Astrocyte (in vitro differentiated cells and primary cell): ENCODE measurements at regions not wholly inside any gene's neighbourhood (a gene's known extent, or its start where the extent isn't known, plus 50 kb on each side); places are given as distances from the start of the nearest gene placed in this dataset.

Experiments used
- DNase-seq: peaks from one replicate; pipeline ENCODE4 v3.0.0-alpha.2; 2010; ENCODE audit warnings: low read depth
- FAIRE-seq: peaks from 2 replicates; lab custom pipeline; 2011; peaks lifted over from hg19 to GRCh38; lab: Jason Lieb, UNC
- H2AFZ ChIP-seq: 2 replicates; pipeline ENCODE4 v1.6.0; 2012; ENCODE audit warnings: low read depth, low read length, inconsistent platforms
- H3K27ac ChIP-seq: 2 replicates; pipeline ENCODE4 v1.5.1; 2011; ENCODE audit warnings: low read depth, low read length, inconsistent platforms
- H3K27me3 ChIP-seq: 2 replicates; pipeline ENCODE4 v1.6.0; 2011; ENCODE audit warnings: low read length, inconsistent platforms; ENCODE audit not compliant: insufficient read depth
- H3K36me3 ChIP-seq: 2 replicates; pipeline ENCODE4 v1.5.1; 2011; ENCODE audit warnings: low read length, inconsistent platforms; ENCODE audit not compliant: insufficient read depth
- H3K4me1 ChIP-seq: 2 replicates; pipeline ENCODE4 v1.5.1; 2011; ENCODE audit warnings: low read length, inconsistent platforms; ENCODE audit not compliant: insufficient read depth
- H3K4me2 ChIP-seq: 2 replicates; pipeline ENCODE4 v1.6.0; 2012; ENCODE audit warnings: low read length, inconsistent platforms
- H3K4me3 ChIP-seq: 2 replicates; pipeline ENCODE4 v1.5.1; 2011; ENCODE audit warnings: low read depth, mild to moderate bottlenecking, low read length, inconsistent platforms; ENCODE audit not compliant: insufficient read depth
- H3K79me2 ChIP-seq: 2 replicates; pipeline ENCODE4 v1.6.0; 2012; ENCODE audit warnings: mild to moderate bottlenecking, low read length, inconsistent platforms; ENCODE audit not compliant: insufficient read depth
- H3K9ac ChIP-seq: 2 replicates; pipeline ENCODE4 v1.6.0; 2012; ENCODE audit warnings: mild to moderate bottlenecking, low read length, inconsistent platforms
- H3K9me3 ChIP-seq: 2 replicates; pipeline ENCODE4 v1.5.1; 2012; ENCODE audit warnings: low read depth, mild to moderate bottlenecking, low read length, inconsistent platforms; ENCODE audit not compliant: insufficient read depth
- H4K20me1 ChIP-seq: 2 replicates; pipeline ENCODE4 v1.6.0; 2012; ENCODE audit warnings: low read length, inconsistent platforms; ENCODE audit not compliant: insufficient read depth
- H3K27ac Mint-ChIP-seq: one replicate; pipeline ENCODE4 v1.8.0; 2021; ENCODE audit warnings: mild to moderate bottlenecking, mixed read lengths; ENCODE audit not compliant: unreplicated experiment
- H3K27me3 Mint-ChIP-seq: one replicate; pipeline ENCODE4 v1.8.0; 2021; ENCODE audit warnings: low read depth, mixed read lengths; ENCODE audit not compliant: unreplicated experiment
- H3K36me3 Mint-ChIP-seq: one replicate; pipeline ENCODE4 v1.8.0; 2021; ENCODE audit warnings: low read depth, mixed read lengths; ENCODE audit not compliant: unreplicated experiment
- H3K4me1 Mint-ChIP-seq: one replicate; pipeline ENCODE4 v1.8.0; 2021; ENCODE audit warnings: low read depth, mixed read lengths; ENCODE audit not compliant: unreplicated experiment
- H3K4me3 Mint-ChIP-seq: one replicate; pipeline ENCODE4 v1.8.0; 2021; ENCODE audit warnings: mild to moderate bottlenecking, moderate library complexity, mixed read lengths; ENCODE audit not compliant: unreplicated experiment
- H3K9me3 Mint-ChIP-seq: one replicate; pipeline ENCODE4 v1.8.0; 2021; ENCODE audit warnings: mild to moderate bottlenecking, mixed read lengths; ENCODE audit not compliant: unreplicated experiment
- EZH2 ChIP-seq: IDR thresholded peaks from 2 replicates; pipeline ENCODE4 v1.6.1; 2012; ENCODE audit warnings: mild to moderate bottlenecking, low read length, inconsistent platforms; ENCODE audit not compliant: insufficient read depth
- TF ChIP-seq, protein P1 (sequence below): IDR thresholded peaks from 2 replicates; pipeline ENCODE4 v1.5.1; 2011; ENCODE audit warnings: low read depth, mild to moderate bottlenecking, inconsistent platforms, low read length, moderate library complexity; ENCODE audit not compliant: insufficient read depth

DNA sequence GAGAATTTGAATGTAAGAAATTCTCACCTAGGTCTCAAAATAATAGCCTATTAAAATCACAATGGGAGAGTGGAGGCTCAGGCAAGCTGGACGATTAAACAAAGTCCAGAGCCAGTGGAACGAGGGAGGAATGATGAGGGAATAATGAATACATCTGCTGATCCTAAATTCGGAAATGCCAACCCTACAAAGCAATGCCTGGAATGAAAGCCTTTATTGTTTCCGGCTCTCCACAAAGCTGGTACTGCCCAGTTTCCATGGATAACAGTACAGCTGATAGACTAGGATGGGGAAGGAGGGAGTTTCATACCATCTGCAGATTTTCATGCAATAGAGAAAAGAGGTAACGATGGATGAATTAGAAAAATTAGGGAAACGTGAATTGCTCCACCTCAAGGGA lies 356.1 kb downstream of the CBLN4 start:
- Histone ChIP-seq H3K27ac (no peak overlapping the region), H3K9ac (no peak overlapping the region), H3K27me3 (no peaks in the 10 kb centered on the region), H2AFZ (no peak overlapping the region), H3K79me2 (no peaks in the 10 kb centered on the region), H3K36me3 (no peaks in the 10 kb centered on the region), H3K4me3 (no peak overlapping the region), H3K4me1 (no peaks in the 10 kb centered on the region), H3K9me3 (no peaks in the 10 kb centered on the region), H3K4me2 (no peak overlapping the region), H4K20me1 (no peaks in the 10 kb centered on the region)
- Mint-ChIP-seq H3K4me1 (no peaks in the 10 kb centered on the region), H3K27me3 (no peaks in the 10 kb centered on the region), H3K36me3 (no peaks in the 10 kb centered on the region), H3K9me3 (peaks cover 2% of the 10 kb centered on the region), H3K4me3 (no peak overlapping the region), H3K27ac (no peak overlapping the region)
- no peak for DNase-seq
- TF ChIP-seq, protein P1, sequence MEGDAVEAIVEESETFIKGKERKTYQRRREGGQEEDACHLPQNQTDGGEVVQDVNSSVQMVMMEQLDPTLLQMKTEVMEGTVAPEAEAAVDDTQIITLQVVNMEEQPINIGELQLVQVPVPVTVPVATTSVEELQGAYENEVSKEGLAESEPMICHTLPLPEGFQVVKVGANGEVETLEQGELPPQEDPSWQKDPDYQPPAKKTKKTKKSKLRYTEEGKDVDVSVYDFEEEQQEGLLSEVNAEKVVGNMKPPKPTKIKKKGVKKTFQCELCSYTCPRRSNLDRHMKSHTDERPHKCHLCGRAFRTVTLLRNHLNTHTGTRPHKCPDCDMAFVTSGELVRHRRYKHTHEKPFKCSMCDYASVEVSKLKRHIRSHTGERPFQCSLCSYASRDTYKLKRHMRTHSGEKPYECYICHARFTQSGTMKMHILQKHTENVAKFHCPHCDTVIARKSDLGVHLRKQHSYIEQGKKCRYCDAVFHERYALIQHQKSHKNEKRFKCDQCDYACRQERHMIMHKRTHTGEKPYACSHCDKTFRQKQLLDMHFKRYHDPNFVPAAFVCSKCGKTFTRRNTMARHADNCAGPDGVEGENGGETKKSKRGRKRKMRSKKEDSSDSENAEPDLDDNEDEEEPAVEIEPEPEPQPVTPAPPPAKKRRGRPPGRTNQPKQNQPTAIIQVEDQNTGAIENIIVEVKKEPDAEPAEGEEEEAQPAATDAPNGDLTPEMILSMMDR = no peak
- TF ChIP-seq EZH2 = no peak
- no peak for FAIRE-seq

DNA sequence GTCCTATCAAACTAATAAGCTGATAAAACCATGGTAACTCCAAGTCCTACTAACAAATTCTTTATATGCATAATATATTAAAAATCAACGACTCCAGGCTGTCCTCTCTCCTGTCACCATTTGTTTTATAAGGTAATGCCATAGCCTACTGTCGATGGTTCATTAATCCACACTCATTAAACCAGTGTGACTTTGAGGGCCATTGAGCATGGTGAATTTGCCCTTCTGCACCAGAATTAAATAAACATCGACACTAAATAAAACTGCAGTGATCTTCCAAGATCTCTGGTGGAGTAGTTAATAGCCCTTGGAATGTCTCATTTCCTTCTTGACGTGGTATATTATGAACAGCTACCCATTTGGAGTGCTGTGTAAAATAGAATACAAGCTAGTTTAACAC lies 358.5 kb downstream of the CBLN4 start:
- Histone ChIP-seq H3K4me2 (no peak overlapping the region), H3K36me3 (no peaks in the 10 kb centered on the region), H4K20me1 (no peaks in the 10 kb centered on the region), H3K9ac (no peak overlapping the region), H3K4me3 (no peak overlapping the region), H3K79me2 (no peaks in the 10 kb centered on the region), H3K9me3 (no peaks in the 10 kb centered on the region), H3K27ac (no peak overlapping the region), H2AFZ (no peak overlapping the region), H3K27me3 (no peaks in the 10 kb centered on the region), H3K4me1 (no peaks in the 10 kb centered on the region)
- DNase-seq = no peak
- Mint-ChIP-seq H3K27me3 (no peaks in the 10 kb centered on the region), H3K27ac (no peak overlapping the region), H3K36me3 (no peaks in the 10 kb centered on the region), H3K4me1 (no peaks in the 10 kb centered on the region), H3K9me3 (peaks cover 3% of the 10 kb centered on the region), H3K4me3 (no peak overlapping the region)
- FAIRE-seq = no peak
- no peak for TF ChIP-seq EZH2
- TF ChIP-seq, protein P1 = no peak

DNA sequence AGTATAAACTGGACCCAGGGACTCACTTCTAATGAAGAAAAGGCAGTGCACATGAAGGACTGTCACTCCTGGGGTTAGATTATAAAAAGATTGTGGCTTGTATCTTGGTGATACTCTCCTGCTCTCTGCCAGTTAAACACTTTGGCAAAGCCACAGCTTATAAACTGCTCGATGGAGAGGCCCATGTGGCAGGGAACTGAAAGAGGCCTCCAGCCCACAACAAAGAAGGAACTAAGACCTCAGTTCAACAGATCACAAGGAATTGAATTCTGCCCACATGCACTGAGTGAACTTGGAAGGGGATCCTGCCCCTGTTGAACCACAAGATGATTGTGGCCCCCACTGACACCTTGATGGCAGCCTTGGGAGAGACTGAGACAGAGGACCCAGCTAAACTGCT lies 363.8 kb downstream of the CBLN4 start:
- no peaks in the 10 kb centered on the region for H3K79me2 ChIP-seq
- H4K20me1 ChIP-seq = no peaks in the 10 kb centered on the region
- H3K9ac ChIP-seq = no peak overlapping the region
- no peaks in the 10 kb centered on the region for H3K36me3 Mint-ChIP-seq
- H3K27me3 Mint-ChIP-seq = no peaks in the 10 kb centered on the region
- H3K27ac Mint-ChIP-seq = no peak overlapping the region
- no peak overlapping the region for H3K27ac ChIP-seq
- H3K9me3 ChIP-seq = no peaks in the 10 kb centered on the region
- FAIRE-seq (no peak), DNase-seq (no peak)
- no peaks in the 10 kb centered on the region for H3K36me3 ChIP-seq
- H3K4me1 Mint-ChIP-seq = no peaks in the 10 kb centered on the region
- TF ChIP-seq EZH2 = no peak
- TF ChIP-seq, protein P1 = no peak
- peaks cover 4% of the 10 kb centered on the region for H3K9me3 Mint-ChIP-seq
- no peaks in the 10 kb centered on the region for H3K27me3 ChIP-seq
- H3K4me2 ChIP-seq = no peak overlapping the region
- no peak overlapping the region for H2AFZ ChIP-seq
- no peak overlapping the region for H3K4me3 Mint-ChIP-seq
- no peaks in the 10 kb centered on the region for H3K4me1 ChIP-seq
- H3K4me3 ChIP-seq = no peak overlapping the region
